GM12878 (cell line): ENCODE measurements at regions not wholly inside any gene's neighbourhood (a gene's known extent, or its start where the extent isn't known, plus 50 kb on each side); places are given as distances from the start of the nearest gene placed in this dataset.

Experiments
- ATAC-seq: fragments of 200-7000 bp; cut with Tn5 transposase; 3 replicates; pipeline ENCODE4 v1.9.1; 2020; ENCODE audit warnings: mild to moderate bottlenecking, moderate library complexity
- BruUV-seq: library from RNA; stranded (reverse); fragments of 400-500 nt; replicated peaks from 2 replicates; lab custom pipeline; 2021; lab: Mats Ljungman, UMichigan
- CTCF ChIA-PET: fragments of 300-600 bp; sonication (Branson Sonifier 250); formaldehyde crosslinking; extraction: SDS; loops from one replicate; lab custom pipeline; 2021; ENCODE audit warnings: inconsistent platforms; lab: Yijun Ruan, JAX
- POLR2A ChIA-PET: fragments of 350-600 bp; formaldehyde crosslinking; extraction: SDS; loops from one replicate; lab custom pipeline; 2021; ENCODE audit warnings: inconsistent platforms; lab: Charles Lee
- RAD21 ChIA-PET: fragments of 300-600 bp; sonication (Branson Sonifier 250); formaldehyde crosslinking; loops from one replicate; lab custom pipeline; 2023; ENCODE audit warnings: antibody characterized with exemption; ENCODE audit not compliant: unreplicated experiment; lab: Charles Lee
- SMC1A ChIA-PET: fragments of 300-600 bp; sonication (Branson Sonifier 250); formaldehyde crosslinking; loops from one replicate; lab custom pipeline; 2023; ENCODE audit not compliant: unreplicated experiment, uncharacterized antibody; lab: Charles Lee
- DNase-seq: peaks from one replicate; pipeline ENCODE4 v3.0.0-alpha.2; 2011; ENCODE audit warnings: low read depth, low spot score
- FAIRE-seq: peaks from 3 replicates; lab custom pipeline; 2011; peaks lifted over from hg19 to GRCh38; lab: Jason Lieb, UNC
- H2AFZ ChIP-seq: 2 replicates; pipeline ENCODE4 v1.6.0; 2011; ENCODE audit warnings: low read depth, low read length, control low read depth; ENCODE audit not compliant: control insufficient read depth
- H3K27ac ChIP-seq: 2 replicates; pipeline ENCODE4 v1.5.1; 2011; ENCODE audit warnings: control low read depth; ENCODE audit not compliant: control insufficient read depth, insufficient read depth
- H3K27me3 ChIP-seq, 2 experiments: replicated peaks in 1 of 2; 2 replicates each; pipeline versions ENCODE4 v1.6.0 to v1.6.1; 2011; ENCODE audit warnings: low read length in 1 of 2; ENCODE audit not compliant: control insufficient read depth in 2 of 2, insufficient read depth in 2 of 2
- H3K36me3 ChIP-seq, 2 experiments: 2 replicates each; pipeline ENCODE4 v1.5.1; 2011; ENCODE audit warnings: low read length in 1 of 2; ENCODE audit not compliant: control insufficient read depth in 2 of 2, insufficient read depth in 2 of 2
- H3K4me1 ChIP-seq: 2 replicates; pipeline ENCODE4 v1.6.1; 2011; ENCODE audit warnings: mild to moderate bottlenecking, low read length, moderate library complexity, mixed read lengths; ENCODE audit not compliant: control insufficient read depth, insufficient read depth
- H3K4me2 ChIP-seq: 2 replicates; pipeline ENCODE4 v1.6.0; 2011; ENCODE audit warnings: control low read depth; ENCODE audit not compliant: control insufficient read depth, insufficient read depth
- H3K4me3 ChIP-seq: fragments of 200-600 bp; sonication (generic); 2 replicates; pipeline ENCODE4 v1.5.1; 2016
- H3K79me2 ChIP-seq: 2 replicates; pipeline ENCODE4 v1.6.0; 2011; ENCODE audit warnings: low read length; ENCODE audit not compliant: control insufficient read depth, insufficient read depth
- H3K9ac ChIP-seq: 2 replicates; pipeline ENCODE4 v1.8.0; 2011; ENCODE audit warnings: low read length, control low read depth, mixed read lengths; ENCODE audit not compliant: control insufficient read depth, insufficient read depth
- H3K9me3 ChIP-seq: replicated peaks from 3 replicates; pipeline ENCODE4 v1.5.1; 2011; ENCODE audit warnings: mild to moderate bottlenecking, low read length; ENCODE audit not compliant: control insufficient read depth, insufficient read depth
- H4K20me1 ChIP-seq: 2 replicates; pipeline ENCODE4 v1.6.0; 2011; ENCODE audit not compliant: control insufficient read depth, insufficient read depth
- EED ChIP-seq: sonication (generic); IDR thresholded peaks from 2 replicates; pipeline ENCODE4 v1.6.1; 2016; ENCODE audit warnings: antibody characterized with exemption, low read depth
- NFIC ChIP-seq: IDR thresholded peaks from 2 replicates; pipeline ENCODE4 v1.6.1; 2012; ENCODE audit warnings: low read depth, mild to moderate bottlenecking, inconsistent platforms, low read length, moderate library complexity
- NRF1 ChIP-seq: conservative IDR thresholded peaks from 2 replicates; pipeline ENCODE4 v1.6.1; 2011; ENCODE audit warnings: mild to moderate bottlenecking, low read depth, low read length, improper control_type of control experiment
- SPI1 ChIP-seq: IDR thresholded peaks from 2 replicates; pipeline ENCODE4 v1.6.1; 2011; ENCODE audit warnings: low read depth, mild to moderate bottlenecking, low read length, moderate library complexity, borderline replicate concordance; ENCODE audit not compliant: insufficient read depth
- TBL1XR1 ChIP-seq: IDR thresholded peaks from 2 replicates; pipeline ENCODE4 v1.6.1; 2012; ENCODE audit warnings: low read depth, low read length, improper control_type of control experiment
- YBX1 ChIP-seq: fragments of 450-650 bp; IDR thresholded peaks from 2 replicates; pipeline ENCODE4 v1.6.1; 2016; ENCODE audit warnings: antibody characterized with exemption
- ZNF217 ChIP-seq: fragments of 450-650 bp; IDR thresholded peaks from 2 replicates; pipeline ENCODE4 v1.6.1; 2017; ENCODE audit warnings: antibody characterized with exemption, mild to moderate bottlenecking
- ZNF24 ChIP-seq: fragments of 450-650 bp; IDR thresholded peaks from 2 replicates; pipeline ENCODE4 v1.6.1; 2017; ENCODE audit warnings: antibody characterized with exemption, mild to moderate bottlenecking
- WGBS: methylation state at CpG from one replicate; pipeline ENCODE4 v1.1.6; 2016; ENCODE audit warnings: low lambda C conversion rate; ENCODE audit not compliant: insufficient replicate concordance, insufficient coverage; ENCODE audit errors: missing lambda C conversion rate; 5-methylcytosine and 5-hydroxymethylcytosine counted together
- in situ Hi-C: fragments of 300-500 bp; cut with MboI; formaldehyde crosslinking; loops from 9 replicates; pipeline ENCODE4 v1.14.3; 2018; ENCODE audit warnings: mixed read lengths
- intact Hi-C: fragments of 100-400 bp; cut with micrococcal nuclease; formaldehyde crosslinking; loops from one replicate; pipeline ENCODE4 v1.14.2; 2022; ENCODE audit not compliant: unreplicated experiment
- TF ChIP-seq, protein P1 (sequence below): IDR thresholded peaks from 2 replicates; pipeline ENCODE4 v1.6.1; 2012; ENCODE audit warnings: low read depth, low read length, improper control_type of control experiment
- TF ChIP-seq, protein P2 (sequence below): IDR thresholded peaks from 2 replicates; pipeline ENCODE4 v1.6.1; 2012; ENCODE audit warnings: mild to moderate bottlenecking, low read depth, low read length

DNA sequence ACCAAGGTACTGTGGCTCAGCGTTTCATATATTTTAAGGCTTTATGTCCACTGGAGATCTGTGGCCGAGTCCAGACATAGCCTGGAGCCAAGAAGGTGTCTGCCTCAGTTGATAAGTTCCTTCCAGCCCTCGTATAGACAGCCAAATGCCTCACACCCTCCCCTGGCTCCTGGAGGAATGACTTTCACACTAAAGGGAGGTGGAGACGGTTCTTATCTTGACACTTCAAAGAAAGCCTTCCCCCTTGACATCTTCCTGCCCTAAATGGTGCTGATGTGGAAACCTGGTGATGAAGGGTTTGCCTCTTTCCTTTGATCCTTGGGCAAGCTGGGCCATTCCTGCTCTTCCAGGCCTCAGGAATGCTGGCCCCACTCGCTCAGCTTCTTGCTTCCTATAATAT, 474.8 kb upstream of the TBX3 start:
- Histone ChIP-seq H4K20me1 (no peaks in the 10 kb centered on the region), H3K4me1 (no peaks in the 10 kb centered on the region), H3K79me2 (no peaks in the 10 kb centered on the region), H3K27ac (no peak overlapping the region), H3K9me3 (no peaks in the 10 kb centered on the region), H3K4me2 (no peak overlapping the region), H3K9ac (no peak overlapping the region), H3K27me3 (no peaks in the 10 kb centered on the region), H2AFZ (no peak overlapping the region)
- no peak for ATAC-seq
- DNase-seq = no peak
- ChIA-PET RAD21 (no interaction called here), SMC1A (interaction anchor here (0.7 kb wide), 1 partner anchor 13 kb away, joined by 3 read pairs; no protein-coding TSS in a partner anchor), POLR2A (no interaction called here), CTCF (no interaction called here)
- no peak for FAIRE-seq
- in situ Hi-C loops = no loop called here
- intact Hi-C loops = no loop called here
- no peak for TF ChIP-seq TBL1XR1
- TF ChIP-seq, all 136 proteins: peak for 0
- 20% methylated on average over 5 of the region's 5 CpGs for WGBS
- no TSS peak for BruUV-seq
- no peaks in the 10 kb centered on the region for H3K36me3 ChIP-seq
- no peak overlapping the region for H3K4me3 ChIP-seq

DNA sequence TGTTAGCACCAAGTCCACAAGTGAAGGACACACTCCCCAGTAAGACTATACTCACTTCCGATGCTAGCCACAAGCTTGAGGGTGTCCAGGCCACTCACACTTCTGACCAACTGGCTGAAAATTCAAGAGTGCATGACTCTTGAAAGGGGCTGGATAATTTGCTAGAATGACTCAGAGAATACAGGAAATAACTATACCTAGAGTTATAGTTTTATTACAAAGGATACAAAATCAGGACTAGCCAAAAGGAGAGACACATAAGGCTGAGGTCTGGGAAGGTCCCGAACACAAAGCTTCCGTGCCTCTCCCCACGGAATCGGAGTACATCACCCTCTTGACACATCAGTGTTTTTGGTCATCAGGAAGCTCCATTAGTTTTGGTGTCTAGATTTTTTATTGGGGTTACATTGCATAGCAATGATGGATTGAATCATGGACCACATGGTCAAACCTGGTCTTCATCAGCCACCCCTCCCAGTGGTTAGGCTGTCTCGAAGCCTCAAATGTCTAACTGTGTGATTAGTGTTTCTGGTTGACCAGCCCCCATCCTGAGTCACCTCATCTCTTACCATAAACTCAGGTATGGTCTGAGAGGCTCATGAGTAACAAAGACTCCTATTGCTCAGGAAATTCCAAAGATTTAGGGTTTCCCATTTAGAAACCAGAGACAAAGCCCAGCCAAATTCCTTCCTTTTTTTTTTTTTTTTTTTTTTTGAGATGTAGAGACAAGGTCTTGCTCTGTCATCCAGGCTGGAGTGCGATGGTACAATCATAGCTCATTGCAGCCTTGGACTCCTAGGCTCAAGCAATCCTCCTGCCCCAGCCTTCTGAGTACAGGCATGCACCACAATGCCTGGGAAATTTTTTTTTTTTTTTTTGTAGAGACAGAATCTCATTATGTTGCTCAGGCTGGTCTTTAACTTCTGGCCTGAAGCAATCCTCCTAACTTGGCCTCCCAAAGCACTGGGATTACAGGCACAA, 472.0 kb upstream of the TBX3 start:
- SMC1A ChIA-PET = no interaction called here
- no TSS peak for BruUV-seq
- H3K9me3 ChIP-seq = no peaks in the 10 kb centered on the region
- no peak overlapping the region for H3K27ac ChIP-seq
- no peak overlapping the region for H3K4me2 ChIP-seq
- no peak for FAIRE-seq
- POLR2A ChIA-PET = no interaction called here
- H4K20me1 ChIP-seq = no peaks in the 10 kb centered on the region
- no peak for DNase-seq
- 27% methylated on average over 7 of the region's 7 CpGs for WGBS
- H3K27me3 ChIP-seq = no peaks in the 10 kb centered on the region
- RAD21 ChIA-PET = no interaction called here
- H3K79me2 ChIP-seq = no peaks in the 10 kb centered on the region
- in situ Hi-C loops = no loop called here
- H3K4me1 ChIP-seq = no peaks in the 10 kb centered on the region
- H3K36me3 ChIP-seq = no peaks in the 10 kb centered on the region
- TF ChIP-seq EED (no peak), SPI1 (no peak), NFIC (no peak), NRF1 (no peak), ZNF217 (no peak), YBX1 (no peak), ZNF24 (no peak)
- TF ChIP-seq, protein P1, sequence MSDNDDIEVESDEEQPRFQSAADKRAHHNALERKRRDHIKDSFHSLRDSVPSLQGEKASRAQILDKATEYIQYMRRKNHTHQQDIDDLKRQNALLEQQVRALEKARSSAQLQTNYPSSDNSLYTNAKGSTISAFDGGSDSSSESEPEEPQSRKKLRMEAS = no peak
- TF ChIP-seq, protein P2, sequence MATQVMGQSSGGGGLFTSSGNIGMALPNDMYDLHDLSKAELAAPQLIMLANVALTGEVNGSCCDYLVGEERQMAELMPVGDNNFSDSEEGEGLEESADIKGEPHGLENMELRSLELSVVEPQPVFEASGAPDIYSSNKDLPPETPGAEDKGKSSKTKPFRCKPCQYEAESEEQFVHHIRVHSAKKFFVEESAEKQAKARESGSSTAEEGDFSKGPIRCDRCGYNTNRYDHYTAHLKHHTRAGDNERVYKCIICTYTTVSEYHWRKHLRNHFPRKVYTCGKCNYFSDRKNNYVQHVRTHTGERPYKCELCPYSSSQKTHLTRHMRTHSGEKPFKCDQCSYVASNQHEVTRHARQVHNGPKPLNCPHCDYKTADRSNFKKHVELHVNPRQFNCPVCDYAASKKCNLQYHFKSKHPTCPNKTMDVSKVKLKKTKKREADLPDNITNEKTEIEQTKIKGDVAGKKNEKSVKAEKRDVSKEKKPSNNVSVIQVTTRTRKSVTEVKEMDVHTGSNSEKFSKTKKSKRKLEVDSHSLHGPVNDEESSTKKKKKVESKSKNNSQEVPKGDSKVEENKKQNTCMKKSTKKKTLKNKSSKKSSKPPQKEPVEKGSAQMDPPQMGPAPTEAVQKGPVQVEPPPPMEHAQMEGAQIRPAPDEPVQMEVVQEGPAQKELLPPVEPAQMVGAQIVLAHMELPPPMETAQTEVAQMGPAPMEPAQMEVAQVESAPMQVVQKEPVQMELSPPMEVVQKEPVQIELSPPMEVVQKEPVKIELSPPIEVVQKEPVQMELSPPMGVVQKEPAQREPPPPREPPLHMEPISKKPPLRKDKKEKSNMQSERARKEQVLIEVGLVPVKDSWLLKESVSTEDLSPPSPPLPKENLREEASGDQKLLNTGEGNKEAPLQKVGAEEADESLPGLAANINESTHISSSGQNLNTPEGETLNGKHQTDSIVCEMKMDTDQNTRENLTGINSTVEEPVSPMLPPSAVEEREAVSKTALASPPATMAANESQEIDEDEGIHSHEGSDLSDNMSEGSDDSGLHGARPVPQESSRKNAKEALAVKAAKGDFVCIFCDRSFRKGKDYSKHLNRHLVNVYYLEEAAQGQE = no peak
- TF ChIP-seq, all 136 proteins: peak for 0
- intact Hi-C loops = no loop called here
- CTCF ChIA-PET = no interaction called here
- Histone ChIP-seq H3K4me3 (no peak overlapping the region), H2AFZ (no peak overlapping the region), H3K9ac (no peak overlapping the region)
- no peak for ATAC-seq
